HG03558 (cell line): ENCODE measurements at regions not wholly inside any gene's neighbourhood (a gene's known extent, or its start where the extent isn't known, plus 50 kb on each side); places are given as distances from the start of the nearest gene placed in this dataset.

Source experiments
- ATAC-seq: cut with Tn5 transposase; IDR thresholded peaks from one replicate; pipeline ENCODE4 v1.9.1; 2021; ENCODE audit warnings: moderate number of reproducible peaks; ENCODE audit not compliant: unreplicated experiment; ENCODE audit errors: extremely low read depth

DNA sequence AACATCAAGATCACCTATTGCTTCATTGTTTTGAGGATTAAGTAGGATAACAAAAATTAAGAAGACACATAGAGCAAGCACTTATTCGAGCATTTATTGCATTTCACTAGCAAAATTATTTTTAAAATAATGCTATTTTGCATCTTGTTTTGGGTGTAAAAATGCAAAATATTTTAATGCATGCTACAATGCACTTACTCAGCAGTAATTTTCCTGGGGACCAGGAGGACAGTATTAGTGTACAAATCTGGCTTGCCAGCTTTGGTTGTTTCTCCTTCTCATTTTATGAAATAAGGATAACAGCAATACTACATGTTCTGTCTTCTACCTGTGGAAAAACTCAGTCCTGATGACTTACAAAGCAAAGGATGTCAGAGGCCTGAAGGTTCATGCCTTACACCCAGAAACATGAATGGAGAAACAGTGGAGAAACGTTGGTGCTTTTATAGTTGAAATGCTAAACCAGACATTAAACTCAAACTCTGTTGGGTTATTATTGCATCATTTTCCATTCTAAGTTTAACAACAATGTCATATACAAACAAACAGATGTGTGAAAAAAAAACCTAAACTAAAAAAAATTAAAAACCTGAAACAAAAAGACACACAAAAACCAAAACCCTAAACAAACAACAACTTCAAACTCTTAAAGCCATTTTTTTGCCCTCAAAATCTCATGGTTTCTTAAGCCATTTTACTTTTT, 50.2 kb upstream of the ATXN1 start:
- ATAC-seq, result no peak
